GM18520 (cell line): ENCODE measurements at regions not wholly inside any gene's neighbourhood (a gene's known extent, or its start where the extent isn't known, plus 50 kb on each side); places are given as distances from the start of the nearest gene placed in this dataset.

Experiments used
- ATAC-seq: cut with Tn5 transposase; IDR thresholded peaks from one replicate; pipeline ENCODE4 v1.9.1; 2021; ENCODE audit not compliant: unreplicated experiment

- no peak for ATAC-seq
Observed at GRCh38 chrX:40153345-40154249, 55.8 kb upstream of the BCOR start.

GRCh38 chrX:40152741-40153344 is 55.1 kb upstream of the BCOR start:
- ATAC-seq, result no peak

- no peak for ATAC-seq
Observed at GRCh38 chrX:40152173-40152711, 54.5 kb upstream of the BCOR start.

GRCh38 chrX:40151211-40152172 is 53.7 kb upstream of the BCOR start:
- ATAC-seq, result no peak

- no peak for ATAC-seq
Observed at GRCh38 chrX:40150503-40150902, 52.7 kb upstream of the BCOR start.

- no peak for ATAC-seq
Observed at GRCh38 chrX:40149286-40150175, 51.8 kb upstream of the BCOR start.

- ATAC-seq, result no peak
Observed at GRCh38 chrX:40148385-40149285, 50.9 kb upstream of the BCOR start.

- ATAC-seq, result no peak
Observed at GRCh38 chrX:40147971-40148370, 50.2 kb upstream of the BCOR start.
